Adrenal gland (tissue), 9 donors: ENCODE measurements at regions not wholly inside any gene's neighbourhood (a gene's known extent, or its start where the extent isn't known, plus 50 kb on each side); places are given as distances from the start of the nearest gene placed in this dataset.

Experiments
- DNase-seq, 7 donors: peaks; one replicate each; pipeline ENCODE4 v3.0.0-alpha.2; 2019 to 2020
- H3K27ac ChIP-seq, 5 donors: fragments of 200-600 bp; sonication (generic) in 4 of 5; 1 replicate in 3 of 5; 2 replicates in 2 of 5; pipeline versions ENCODE4 v1.5.1 to v1.8.0; 2016 to 2020; ENCODE audit warnings: mild to moderate bottlenecking in 1 of 5
- H3K27me3 ChIP-seq: fragments of 200-600 bp; 2 replicates; pipeline ENCODE4 v1.8.0; 2021
- H3K36me3 ChIP-seq, 2 donors: fragments of 200-600 bp; replicated peaks in 1 of 2; 1 replicate in 1 of 2; 2 replicates in 1 of 2; pipeline versions ENCODE4 v1.5.1 to v1.8.0; 2018 to 2022
- H3K4me1 ChIP-seq, 2 donors: fragments of 200-600 bp; replicated peaks in 1 of 2; 1 replicate in 1 of 2; 2 replicates in 1 of 2; pipeline versions ENCODE4 v1.5.1 to v1.8.0; 2018 to 2021
- H3K4me3 ChIP-seq, 4 donors: fragments of 200-600 bp; sonication (generic) in 3 of 4; one replicate each; pipeline ENCODE4 v1.5.1; 2016 to 2018
- H3K9me3 ChIP-seq, 3 donors: fragments of 200-600 bp; sonication (generic) in 1 of 3; replicated peaks in 1 of 3; 1 replicate in 2 of 3; 2 replicates in 1 of 3; pipeline versions ENCODE4 v1.5.1 to v1.8.0; 2016 to 2021
- CTCF ChIP-seq, 6 experiments: fragments of 450-650 bp in 4 of 6; fragments of 200-600 bp in 2 of 6; sonication (generic) in 1 of 6; IDR thresholded peaks; 1 replicate in 5 of 6; 2 replicates in 1 of 6; pipeline versions ENCODE4 v1.5.1 to v1.8.0; 2016 to 2021; ENCODE audit warnings: antibody characterized with exemption in 6 of 6, mild to moderate bottlenecking in 2 of 6, moderate library complexity in 1 of 6
- POLR2A ChIP-seq, 2 donors: fragments of 450-650 bp; IDR thresholded peaks; one replicate each; pipeline ENCODE4 v1.6.1; 2017; ENCODE audit warnings: antibody characterized with exemption in 2 of 2, mild to moderate bottlenecking in 2 of 2, moderate library complexity in 1 of 2
- WGBS, 4 donors: extraction: QIAGEN DNeasy Blood & Tissue Kit in 2 of 4; methylation state at CpG; one replicate each; pipeline versions ENCODE4 v1.1.5 to v1.1.7; 2013 to 2017; 5-methylcytosine and 5-hydroxymethylcytosine counted together
- intact Hi-C, 2 donors: fragments of 100-400 bp; cut with DNase I; formaldehyde crosslinking; loops; one replicate each; pipeline versions ENCODE4 v1.14.1 to v1.15.0; 2022 to 2023
- donor health status: healthy with polysubstance abuse.
- donor health status: Bipolar disorder and iron deficiency.
- donor health status: DM: yes; HTN: yes; CAD: no.
- donor health status: DM: no; HTN: no; CAD: no.
- donor health status: DM: no; HTN: no; CAD: no.

GRCh38 chrX:131764216-131764615, 220.3 kb downstream of the OR13H1 start:
- no peak for DNase-seq
- intact Hi-C loops = no loop called here
- no peak overlapping the region for H3K27ac ChIP-seq
- peaks cover 0 to 8% of the 10 kb centered on the region in 2 donors for H3K4me1 ChIP-seq
- no peak for TF ChIP-seq POLR2A (IDR thresholded peaks at IDR 0.05)
- no peaks in the 10 kb centered on the region for H3K27me3 ChIP-seq
- 53 to 91% (median 72%) methylated on average over 4 to 5 of the region's 5 CpGs for WGBS, 4 donors
- H3K9me3 ChIP-seq = no peaks in the 10 kb centered on the region
- H3K36me3 ChIP-seq = no peaks in the 10 kb centered on the region
- H3K4me3 ChIP-seq = peak overlapping the region in 1 of 4 donors; percentile 47

DNA sequence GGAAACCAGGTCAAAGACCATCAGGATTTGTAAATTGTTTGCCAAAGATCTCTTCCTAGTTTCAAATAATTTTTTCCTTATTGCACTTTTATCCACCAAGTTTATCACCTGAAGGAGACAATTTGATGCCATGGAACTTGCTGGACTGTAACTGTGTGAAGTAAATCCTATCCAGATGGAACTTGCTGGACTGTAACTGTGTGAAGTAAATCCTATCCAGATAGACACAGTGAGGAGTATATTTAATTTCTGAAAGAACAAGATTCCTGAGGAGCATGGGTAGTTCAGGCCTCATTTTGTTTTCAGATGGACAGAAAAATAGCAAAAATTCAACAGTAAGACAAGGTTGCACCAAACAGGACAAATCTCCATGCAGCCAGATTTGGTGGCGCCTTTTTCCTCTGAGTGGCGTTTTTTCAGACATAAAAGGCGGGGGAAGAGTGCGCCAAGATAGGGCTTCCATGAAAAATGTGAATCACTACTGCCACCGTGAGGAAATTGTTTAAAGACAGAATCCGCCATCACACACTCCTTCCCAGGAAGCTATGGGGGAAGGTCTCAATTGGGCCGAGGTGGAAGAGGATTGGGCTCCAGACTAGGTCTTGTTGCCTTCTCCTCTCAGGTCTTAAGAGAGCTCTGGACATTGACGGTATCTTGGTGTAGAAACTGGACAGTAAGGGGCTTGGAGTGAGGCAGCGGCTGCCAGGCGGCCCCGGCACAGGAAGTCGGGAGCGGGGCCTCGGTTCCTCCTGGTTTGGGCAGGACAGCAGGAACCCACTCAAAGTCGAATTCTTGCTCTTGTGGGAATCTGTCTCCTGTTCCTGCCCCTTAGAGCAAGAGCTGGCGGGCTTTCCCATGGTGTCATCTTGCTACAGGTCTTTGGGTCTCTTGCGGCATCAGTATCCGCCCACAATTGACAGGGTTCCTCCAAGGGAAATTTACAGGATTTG, 234.7 kb downstream of the OR13H1 start:
- intact Hi-C loops = no loop called here
- H3K27me3 ChIP-seq = peaks cover 6% of the 10 kb centered on the region
- H3K36me3 ChIP-seq = no peaks in the 10 kb centered on the region
- WGBS, 4 donors = 45 to 94% (median 81%) methylated on average over 18 of the region's 18 CpGs
- TF ChIP-seq POLR2A (IDR thresholded peaks at IDR 0.05) (no peak), CTCF (IDR thresholded peaks at IDR 0.05) (peak in 3 of 6 experiments; percentile 33 to 74 (median 54))
- DNase-seq = peak in 5 of 7 donors; percentile 68 to 88 (median 84)
- H3K4me3 ChIP-seq = peak overlapping the region in 2 of 4 donors; percentile 27 to 47
- H3K27ac ChIP-seq = peak overlapping the region in 3 of 5 donors; percentile 39 to 85 (median 80)
- H3K4me1 ChIP-seq = peaks cover 0 to 6% of the 10 kb centered on the region in 2 donors
- no peaks in the 10 kb centered on the region for H3K9me3 ChIP-seq

- 63 to 90% (median 80%) methylated on average over 7 of the region's 7 CpGs for WGBS, 4 donors
- no peaks in the 10 kb centered on the region for H3K9me3 ChIP-seq
- TF ChIP-seq POLR2A (IDR thresholded peaks at IDR 0.05) (no peak), CTCF (IDR thresholded peaks at IDR 0.05) (no peak)
- DNase-seq = no peak
- no peaks in the 10 kb centered on the region for H3K36me3 ChIP-seq
- intact Hi-C loops = no loop called here
- H3K4me1 ChIP-seq = peaks cover 0 to 6% of the 10 kb centered on the region in 2 donors
- peak overlapping the region in 2 of 4 donors; percentile 27 to 47 for H3K4me3 ChIP-seq
- H3K27ac ChIP-seq = peak overlapping the region in 3 of 5 donors; percentile 39 to 85 (median 80)
- H3K27me3 ChIP-seq = peaks cover 5% of the 10 kb centered on the region
Observed at GRCh38 chrX:131779306-131779705, 235.4 kb downstream of the OR13H1 start.

DNA sequence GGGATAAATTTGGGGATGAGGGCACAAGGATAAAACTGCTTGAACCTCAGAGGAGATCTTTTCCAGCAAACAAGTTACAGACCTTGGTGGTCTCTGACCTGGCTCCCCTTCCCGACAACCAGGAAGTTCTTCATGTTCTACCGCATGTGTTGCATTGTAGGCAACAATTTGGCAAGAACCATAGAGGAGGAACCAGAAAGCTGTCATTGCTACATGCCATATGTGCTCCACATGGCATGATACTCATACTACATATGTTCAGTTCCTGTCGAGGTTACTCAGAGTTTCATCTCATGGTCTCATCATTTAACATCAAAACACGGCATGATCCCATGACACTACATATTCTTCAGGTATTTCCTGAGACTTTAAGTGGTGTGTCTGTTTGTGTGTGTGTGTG, 235.9 kb downstream of the OR13H1 start:
- intact Hi-C loops = no loop called here
- Histone ChIP-seq H3K27ac (no peak overlapping the region), H3K4me3 (no peak overlapping the region), H3K4me1 (peaks cover 0 to 6% of the 10 kb centered on the region in 2 donors), H3K27me3 (peaks cover under 1% of the 10 kb centered on the region), H3K36me3 (no peaks in the 10 kb centered on the region), H3K9me3 (no peaks in the 10 kb centered on the region)
- DNase-seq = no peak
- TF ChIP-seq CTCF (IDR thresholded peaks at IDR 0.05) = no peak
- no peak for TF ChIP-seq POLR2A (IDR thresholded peaks at IDR 0.05)
- WGBS, 4 donors = 79 to 100% (median 88%) methylated on average over 1 to 4 of the region's 4 CpGs
